Suprapubic skin (tissue), 4 donors: ENCODE measurements at regions not wholly inside any gene's neighbourhood (a gene's known extent, or its start where the extent isn't known, plus 50 kb on each side); places are given as distances from the start of the nearest gene placed in this dataset.

Experiments
- CTCF ChIP-seq, 2 donors: fragments of 200-600 bp in 1 of 2; fragments of 450-650 bp in 1 of 2; sonication (generic) in 1 of 2; IDR thresholded peaks; one replicate each; pipeline ENCODE4 v1.5.1; 2016 to 2019; ENCODE audit warnings: antibody characterized with exemption in 2 of 2, mild to moderate bottlenecking in 1 of 2, moderate library complexity in 1 of 2
- POLR2A ChIP-seq, 2 donors: fragments of 450-650 bp; IDR thresholded peaks; one replicate each; pipeline ENCODE4 v1.6.1; 2017; ENCODE audit warnings: antibody characterized with exemption in 2 of 2, mild to moderate bottlenecking in 2 of 2, moderate library complexity in 2 of 2
- POLR2AphosphoS5 ChIP-seq, 3 donors: sonication (generic); formaldehyde crosslinking; IDR thresholded peaks; one replicate each; pipeline ENCODE4 v1.6.1; 2017; ENCODE audit warnings: antibody characterized with exemption in 3 of 3

- TF ChIP-seq CTCF (IDR thresholded peaks at IDR 0.05) (no peak), POLR2A (IDR thresholded peaks at IDR 0.05) (no peak), POLR2AphosphoS5 (IDR thresholded peaks at IDR 0.05) (no peak)
Measured at GRCh38 chr1:212536586-212536985, 72.0 kb upstream of the ATF3 start.
